Spleen (tissue), 11 donors: ENCODE measurements at regions not wholly inside any gene's neighbourhood (a gene's known extent, or its start where the extent isn't known, plus 50 kb on each side); places are given as distances from the start of the nearest gene placed in this dataset.

ENCODE experiments used
- DNase-seq: peaks from one replicate; pipeline ENCODE4 v3.0.0-alpha.2; 2020
- H3K27ac ChIP-seq, 8 donors: fragments of 200-600 bp; sonication (generic) in 7 of 8; 1 replicate in 4 of 8; 2 replicates in 4 of 8; pipeline versions ENCODE4 v1.5.0 to v1.8.0; 2016 to 2021; ENCODE audit warnings: inconsistent platforms in 4 of 8, mild to moderate bottlenecking in 4 of 8, moderate library complexity in 1 of 8
- H3K27me3 ChIP-seq, 7 donors: fragments of 200-600 bp; sonication (generic) in 6 of 7; replicated peaks in 1 of 7; 1 replicate in 4 of 7; 2 replicates in 3 of 7; pipeline versions ENCODE4 v1.5.0 to v1.8.0; 2016 to 2021; ENCODE audit warnings: inconsistent platforms in 3 of 7, mild to moderate bottlenecking in 1 of 7
- H3K36me3 ChIP-seq, 6 donors: fragments of 200-600 bp; sonication (generic) in 5 of 6; 1 replicate in 4 of 6; 2 replicates in 2 of 6; pipeline versions ENCODE4 v1.5.0 to v1.8.0; 2016 to 2021; ENCODE audit warnings: inconsistent platforms in 2 of 6
- H3K4me1 ChIP-seq, 6 donors: fragments of 200-600 bp; sonication (generic) in 5 of 6; 1 replicate in 3 of 6; 2 replicates in 3 of 6; pipeline versions ENCODE4 v1.5.0 to v1.8.0; 2016 to 2021; ENCODE audit warnings: inconsistent platforms in 3 of 6
- H3K4me3 ChIP-seq, 8 donors: fragments of 200-600 bp; sonication (generic) in 7 of 8; 1 replicate in 4 of 8; 2 replicates in 4 of 8; pipeline versions ENCODE4 v1.5.0 to v1.8.0; 2016 to 2021; ENCODE audit warnings: inconsistent platforms in 4 of 8, mild to moderate bottlenecking in 4 of 8, moderate library complexity in 2 of 8
- H3K9me3 ChIP-seq, 8 donors: fragments of 200-600 bp; sonication (generic) in 7 of 8; 1 replicate in 4 of 8; 2 replicates in 4 of 8; pipeline versions ENCODE4 v1.5.0 to v1.8.0; 2016 to 2021; ENCODE audit warnings: inconsistent platforms in 4 of 8
- CTCF ChIP-seq, 11 experiments: fragments of 200-600 bp in 7 of 11; fragments of 450-650 bp in 4 of 11; sonication (generic) in 4 of 11; IDR thresholded peaks in 8 of 11; conservative IDR thresholded peaks in 3 of 11; 1 replicate in 7 of 11; 2 replicates in 4 of 11; pipeline versions ENCODE4 v1.4.0 to v1.8.0; 2016 to 2021; ENCODE audit warnings: antibody characterized with exemption in 11 of 11, inconsistent platforms in 4 of 11, mild to moderate bottlenecking in 1 of 11
- POLR2A ChIP-seq, 3 donors: fragments of 450-650 bp; IDR thresholded peaks; one replicate each; pipeline ENCODE4 v1.5.1; 2017; ENCODE audit warnings: antibody characterized with exemption in 3 of 3, mild to moderate bottlenecking in 1 of 3
- POLR2AphosphoS5 ChIP-seq, 3 donors: sonication (generic); formaldehyde crosslinking; IDR thresholded peaks; one replicate each; pipeline ENCODE4 v1.5.1; 2017; ENCODE audit warnings: antibody characterized with exemption in 3 of 3
- WGBS, 5 donors: extraction: QIAGEN DNeasy Blood & Tissue Kit in 3 of 5; methylation state at CpG; one replicate each; pipeline versions ENCODE4 v1.1.5 to v1.1.7; 2013 to 2018; 5-methylcytosine and 5-hydroxymethylcytosine counted together
- intact Hi-C: fragments of 100-400 bp; cut with DNase I; formaldehyde crosslinking; loops from one replicate; pipeline ENCODE4 v1.15.0; 2023; ENCODE audit warnings: low total_unique reads
- donor health status: healthy with polysubstance abuse.
- donor health status: DM: no; HTN: no; CAD: no; lungs with moderate emphysema.
- donor health status: DM: no; HTN: no; CAD: no.
- donor health status: Bipolar disorder and iron deficiency.
- donor health status: healthy.
- donor health status: DM: no; HTN: no; CAD: no.
- donor health status: DM: yes; HTN: yes; CAD: no.

- peaks cover 0 to 12% (median 2%) of the 10 kb centered on the region in 8 donors for H3K9me3 ChIP-seq
- no peaks in the 10 kb centered on the region for H3K4me1 ChIP-seq
- DNase-seq: no peak
- no peaks in the 10 kb centered on the region for H3K27me3 ChIP-seq
- intact Hi-C loops: no loop called here
- H3K36me3 ChIP-seq: no peaks in the 10 kb centered on the region
- no peak for TF ChIP-seq POLR2A (IDR thresholded peaks at IDR 0.05)
- TF ChIP-seq CTCF (IDR thresholded peaks at IDR 0.05 in 8 of 11, conservative IDR thresholded peaks at IDR 0.05 in 3 of 11): no peak
- TF ChIP-seq POLR2AphosphoS5 (IDR thresholded peaks at IDR 0.05): no peak
- H3K4me3 ChIP-seq: no peak overlapping the region
- H3K27ac ChIP-seq: no peak overlapping the region
Measured at GRCh38 chr2:183292028-183292427, 167.8 kb downstream of the NUP35 start.

GRCh38 chr2:183339311-183339710 is 215.1 kb downstream of the NUP35 start:
- TF ChIP-seq POLR2A (IDR thresholded peaks at IDR 0.05) (no peak), CTCF (IDR thresholded peaks at IDR 0.05 in 8 of 11, conservative IDR thresholded peaks at IDR 0.05 in 3 of 11) (no peak), POLR2AphosphoS5 (IDR thresholded peaks at IDR 0.05) (no peak)
- no peak overlapping the region for H3K27ac ChIP-seq
- no peak for DNase-seq
- H3K9me3 ChIP-seq: peaks cover 0 to 40% (median 24%) of the 10 kb centered on the region in 8 donors
- no peaks in the 10 kb centered on the region for H3K27me3 ChIP-seq
- no peak overlapping the region for H3K4me3 ChIP-seq
- intact Hi-C loops: no loop called here
- no peaks in the 10 kb centered on the region for H3K36me3 ChIP-seq
- H3K4me1 ChIP-seq: no peaks in the 10 kb centered on the region
- 73 to 98% (median 79%) methylated on average over 1 of the region's 1 CpG for WGBS, 5 donors

- no peak overlapping the region for H3K27ac ChIP-seq
- TF ChIP-seq CTCF (IDR thresholded peaks at IDR 0.05 in 8 of 11, conservative IDR thresholded peaks at IDR 0.05 in 3 of 11): no peak
- TF ChIP-seq POLR2AphosphoS5 (IDR thresholded peaks at IDR 0.05): no peak
- no peak for TF ChIP-seq POLR2A (IDR thresholded peaks at IDR 0.05)
- no peaks in the 10 kb centered on the region for H3K27me3 ChIP-seq
- H3K4me3 ChIP-seq: no peak overlapping the region
- H3K9me3 ChIP-seq: peaks cover 0 to 29% (median 22%) of the 10 kb centered on the region in 8 donors
- 62 to 75% (median 64%) methylated on average over 1 of the region's 1 CpG for WGBS, 5 donors
- intact Hi-C loops: no loop called here
- no peak for DNase-seq
- no peaks in the 10 kb centered on the region for H3K36me3 ChIP-seq
- no peaks in the 10 kb centered on the region for H3K4me1 ChIP-seq
Measured at GRCh38 chr2:183341057-183341456, 216.8 kb downstream of the NUP35 start.

- H3K27me3 ChIP-seq: no peaks in the 10 kb centered on the region
- DNase-seq: no peak
- no peaks in the 10 kb centered on the region for H3K4me1 ChIP-seq
- TF ChIP-seq POLR2A (IDR thresholded peaks at IDR 0.05) (no peak), CTCF (IDR thresholded peaks at IDR 0.05 in 8 of 11, conservative IDR thresholded peaks at IDR 0.05 in 3 of 11) (no peak), POLR2AphosphoS5 (IDR thresholded peaks at IDR 0.05) (no peak)
- intact Hi-C loops: no loop called here
- 74 to 86% (median 83%) methylated on average over 3 of the region's 3 CpGs for WGBS, 5 donors
- no peaks in the 10 kb centered on the region for H3K36me3 ChIP-seq
- no peak overlapping the region for H3K27ac ChIP-seq
- H3K9me3 ChIP-seq: no peaks in the 10 kb centered on the region
- H3K4me3 ChIP-seq: no peak overlapping the region
Measured at GRCh38 chr2:183347969-183348368, 223.7 kb downstream of the NUP35 start.
